CD14-positive monocyte (primary cell): ENCODE measurements at regions not wholly inside any gene's neighbourhood (a gene's known extent, or its start where the extent isn't known, plus 50 kb on each side); places are given as distances from the start of the nearest gene placed in this dataset.
"Not testable (repeated sequence)": the region's sequence is repeated elsewhere in the genome, so short reads cannot be mapped to it uniquely, and the experiment has no call there.

ENCODE experiments used
- DNase-seq, 3 donors: peaks; one replicate each; pipeline ENCODE4 v3.0.0-alpha.2; 2011 to 2022
- H2AFZ ChIP-seq: 2 replicates; pipeline ENCODE4 v1.6.0; 2012; ENCODE audit warnings: mild to moderate bottlenecking, low read depth, low read length, inconsistent platforms; ENCODE audit not compliant: insufficient read depth, poor library complexity, severe bottlenecking
- H3K27ac ChIP-seq, 2 donors: 1 replicate in 1 of 2; 2 replicates in 1 of 2; pipeline ENCODE4 v1.5.1; 2012 to 2013; ENCODE audit warnings: low read length in 2 of 2, control low read depth in 1 of 2, inconsistent platforms in 1 of 2, low read depth in 1 of 2, mild to moderate bottlenecking in 1 of 2
- H3K27me3 ChIP-seq, 2 donors: one replicate each; pipeline versions ENCODE4 v1.6.0 to v1.6.1; 2011 to 2013; ENCODE audit warnings: low read length in 2 of 2; ENCODE audit not compliant: control insufficient read depth in 2 of 2, insufficient read depth in 2 of 2
- H3K36me3 ChIP-seq, 2 donors: replicated peaks in 1 of 2; 1 replicate in 1 of 2; 2 replicates in 1 of 2; pipeline versions ENCODE4 v1.5.1 to v1.6.1; 2012 to 2013; ENCODE audit warnings: low read length in 2 of 2, control low read depth in 1 of 2, inconsistent platforms in 1 of 2, mild to moderate bottlenecking in 1 of 2; ENCODE audit not compliant: insufficient read depth in 2 of 2, control insufficient read depth in 1 of 2
- H3K4me1 ChIP-seq, 2 donors: 1 replicate in 1 of 2; 2 replicates in 1 of 2; pipeline versions ENCODE4 v1.5.1 to v1.6.1; 2012 to 2013; ENCODE audit warnings: low read length in 2 of 2, control low read depth in 1 of 2, inconsistent platforms in 1 of 2, mild to moderate bottlenecking in 1 of 2, moderate library complexity in 1 of 2; ENCODE audit not compliant: insufficient read depth in 2 of 2, control insufficient read depth in 1 of 2
- H3K4me2 ChIP-seq: replicated peaks from 2 replicates; pipeline ENCODE3; 2012; ENCODE audit warnings: low read length, moderate library complexity, mild to moderate bottlenecking; ENCODE audit not compliant: poor library complexity, severe bottlenecking; ENCODE audit errors: extremely low read depth
- H3K4me3 ChIP-seq, 3 experiments: fragments of 200-600 bp in 1 of 3; sonication (generic) in 1 of 3; replicated peaks in 1 of 3; 1 replicate in 2 of 3; 2 replicates in 1 of 3; pipeline ENCODE4 v1.5.1; 2011 to 2013; ENCODE audit warnings: low read length in 3 of 3, mild to moderate bottlenecking in 3 of 3, control low read depth in 2 of 3, low read depth in 2 of 3, inconsistent platforms in 1 of 3, moderate library complexity in 1 of 3
- H3K79me2 ChIP-seq: 2 replicates; pipeline ENCODE4 v1.6.0; 2012; ENCODE audit warnings: mild to moderate bottlenecking, control low read depth, inconsistent platforms, low read length, moderate library complexity; ENCODE audit not compliant: insufficient read depth
- H3K9ac ChIP-seq: 2 replicates; pipeline ENCODE4 v1.6.0; 2017; ENCODE audit warnings: low read length, mild to moderate bottlenecking; ENCODE audit not compliant: insufficient read depth, poor library complexity, severe bottlenecking
- H3K9me3 ChIP-seq, 2 donors: replicated peaks in 1 of 2; 1 replicate in 1 of 2; 2 replicates in 1 of 2; pipeline versions ENCODE4 v1.5.1 to v1.6.1; 2012 to 2013; ENCODE audit warnings: low read length in 2 of 2, control low read depth in 1 of 2; ENCODE audit not compliant: control insufficient read depth in 1 of 2, insufficient read depth in 1 of 2
- H4K20me1 ChIP-seq: 2 replicates; pipeline ENCODE4 v1.6.0; 2012; ENCODE audit warnings: mild to moderate bottlenecking, low read length, control low read depth, moderate library complexity; ENCODE audit not compliant: insufficient read depth
- H3K27ac Mint-ChIP-seq, 7 donors: one replicate each; pipeline ENCODE4 v1.8.0; 2020; ENCODE audit warnings: mild to moderate bottlenecking in 7 of 7, mixed read lengths in 7 of 7, moderate library complexity in 6 of 7, inconsistent platforms in 2 of 7
- H3K27me3 Mint-ChIP-seq, 3 donors: one replicate each; pipeline ENCODE4 v1.8.0; 2021 to 2022; ENCODE audit warnings: low read depth in 3 of 3, mild to moderate bottlenecking in 3 of 3, mixed read lengths in 3 of 3, moderate library complexity in 3 of 3, inconsistent platforms in 1 of 3
- H3K36me3 Mint-ChIP-seq, 2 donors: one replicate each; pipeline ENCODE4 v1.8.0; 2020; ENCODE audit warnings: mixed read lengths in 2 of 2, inconsistent platforms in 1 of 2, mild to moderate bottlenecking in 1 of 2
- H3K4me1 Mint-ChIP-seq: one replicate; pipeline ENCODE4 v1.8.0; 2020; ENCODE audit warnings: mild to moderate bottlenecking, mixed read lengths
- H3K4me3 Mint-ChIP-seq, 2 donors: one replicate each; pipeline ENCODE4 v1.8.0; 2020; ENCODE audit warnings: mild to moderate bottlenecking in 2 of 2, mixed read lengths in 2 of 2, moderate library complexity in 1 of 2
- H3K9me3 Mint-ChIP-seq, 7 donors: one replicate each; pipeline ENCODE4 v1.8.0; 2020 to 2022; ENCODE audit warnings: mixed read lengths in 7 of 7, mild to moderate bottlenecking in 6 of 7, moderate library complexity in 6 of 7, inconsistent platforms in 2 of 7
- WGBS: methylation state at CpG from one replicate; pipeline ENCODE4 v1.1.5; 2013; ENCODE audit warnings: missing lambda C conversion rate; ENCODE audit not compliant: insufficient coverage; 5-methylcytosine and 5-hydroxymethylcytosine counted together
- intact Hi-C, 2 donors: fragments of 100-400 bp; cut with micrococcal nuclease; formaldehyde crosslinking; loops; one replicate each; pipeline versions ENCODE4 v1.15.0 to v1.15.1; 2023
- TF ChIP-seq, protein P1 (sequence below): fragments of 200-600 bp; IDR thresholded peaks from one replicate; pipeline ENCODE4 v1.8.0; 2022; ENCODE audit warnings: antibody characterized with exemption, mild to moderate bottlenecking

DNA sequence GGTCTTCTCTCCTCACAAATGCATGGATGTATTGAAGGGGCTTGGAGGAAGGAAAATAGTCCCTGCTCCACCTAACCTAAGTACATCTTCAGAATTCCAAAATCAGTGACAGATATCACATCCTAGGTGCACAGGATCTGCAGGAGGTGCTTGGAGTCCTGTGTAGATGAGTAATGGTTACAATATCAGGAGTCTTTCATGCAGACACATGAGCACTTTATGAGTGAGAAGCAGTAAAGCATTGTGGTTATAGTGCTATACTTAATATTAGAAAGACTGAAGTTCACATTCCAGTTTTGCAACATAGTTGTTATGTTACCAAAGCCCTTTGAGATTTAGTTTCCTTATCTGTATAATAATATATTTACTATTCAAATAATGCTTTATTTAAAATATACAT is 516.7 kb downstream of the NEBL start:
- no peaks in the 10 kb centered on the region for H3K36me3 Mint-ChIP-seq
- TF ChIP-seq, protein P1, sequence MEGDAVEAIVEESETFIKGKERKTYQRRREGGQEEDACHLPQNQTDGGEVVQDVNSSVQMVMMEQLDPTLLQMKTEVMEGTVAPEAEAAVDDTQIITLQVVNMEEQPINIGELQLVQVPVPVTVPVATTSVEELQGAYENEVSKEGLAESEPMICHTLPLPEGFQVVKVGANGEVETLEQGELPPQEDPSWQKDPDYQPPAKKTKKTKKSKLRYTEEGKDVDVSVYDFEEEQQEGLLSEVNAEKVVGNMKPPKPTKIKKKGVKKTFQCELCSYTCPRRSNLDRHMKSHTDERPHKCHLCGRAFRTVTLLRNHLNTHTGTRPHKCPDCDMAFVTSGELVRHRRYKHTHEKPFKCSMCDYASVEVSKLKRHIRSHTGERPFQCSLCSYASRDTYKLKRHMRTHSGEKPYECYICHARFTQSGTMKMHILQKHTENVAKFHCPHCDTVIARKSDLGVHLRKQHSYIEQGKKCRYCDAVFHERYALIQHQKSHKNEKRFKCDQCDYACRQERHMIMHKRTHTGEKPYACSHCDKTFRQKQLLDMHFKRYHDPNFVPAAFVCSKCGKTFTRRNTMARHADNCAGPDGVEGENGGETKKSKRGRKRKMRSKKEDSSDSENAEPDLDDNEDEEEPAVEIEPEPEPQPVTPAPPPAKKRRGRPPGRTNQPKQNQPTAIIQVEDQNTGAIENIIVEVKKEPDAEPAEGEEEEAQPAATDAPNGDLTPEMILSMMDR, result no peak
- intact Hi-C loops, result no loop called here
- H3K27ac Mint-ChIP-seq, result no peak overlapping the region
- Histone ChIP-seq H3K27ac (no peak overlapping the region), H2AFZ (no peak overlapping the region), H3K4me3 (no peak overlapping the region), H3K9me3 (peaks cover 14 to 16% of the 10 kb centered on the region in 2 donors), H3K36me3 (no peaks in the 10 kb centered on the region), H3K4me1 (no peaks in the 10 kb centered on the region), H3K27me3 (no peaks in the 10 kb centered on the region), H3K79me2 (no peaks in the 10 kb centered on the region), H4K20me1 (no peaks in the 10 kb centered on the region), H3K9ac (no peak overlapping the region), H3K4me2 (no peak overlapping the region)
- DNase-seq, result no peak
- no peaks in the 10 kb centered on the region for H3K27me3 Mint-ChIP-seq
- peaks cover 5 to 24% (median 20%) of the 10 kb centered on the region in 7 donors for H3K9me3 Mint-ChIP-seq
- H3K4me1 Mint-ChIP-seq, result no peaks in the 10 kb centered on the region
- H3K4me3 Mint-ChIP-seq, result no peak overlapping the region

DNA sequence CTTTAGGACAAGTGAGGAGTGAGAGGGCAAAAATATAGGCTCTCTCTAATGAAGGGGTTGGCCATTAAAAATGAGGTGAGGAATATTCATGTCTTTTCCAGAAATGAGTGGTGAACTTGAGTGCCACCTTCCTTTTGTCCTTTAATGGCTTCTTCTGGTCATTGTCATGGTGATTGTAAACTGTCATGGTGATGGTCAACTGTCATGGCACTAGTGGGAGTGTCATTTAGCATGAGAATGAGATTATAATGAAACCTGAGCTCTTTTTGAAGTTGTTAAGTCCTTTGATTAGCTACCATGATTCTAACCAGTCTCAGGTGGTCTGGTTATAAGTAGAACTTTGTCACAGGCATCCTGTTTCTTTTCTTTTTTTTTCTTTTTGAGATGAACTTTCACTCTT is 524.4 kb downstream of the NEBL start:
- TF ChIP-seq, protein P1, result no peak
- intact Hi-C loops, result no loop called here
- no peak overlapping the region for H3K9ac ChIP-seq
- Mint-ChIP-seq H3K9me3 (peaks cover 15 to 23% (median 21%) of the 10 kb centered on the region in 7 donors), H3K4me1 (no peaks in the 10 kb centered on the region), H3K4me3 (no peak overlapping the region), H3K27ac (no peak overlapping the region), H3K27me3 (peaks cover 0 to 7% (median 0%) of the 10 kb centered on the region in 3 donors), H3K36me3 (no peaks in the 10 kb centered on the region)
- H3K27me3 ChIP-seq, result no peaks in the 10 kb centered on the region
- H3K79me2 ChIP-seq, result no peaks in the 10 kb centered on the region
- no peak for DNase-seq
- no peaks in the 10 kb centered on the region for H3K36me3 ChIP-seq
- no peak overlapping the region for H3K27ac ChIP-seq
- H3K4me2 ChIP-seq, result no peak overlapping the region
- no peak overlapping the region for H3K4me3 ChIP-seq
- peaks cover 0 to 20% of the 10 kb centered on the region in 2 donors for H3K9me3 ChIP-seq
- no peaks in the 10 kb centered on the region for H4K20me1 ChIP-seq
- H3K4me1 ChIP-seq, result no peaks in the 10 kb centered on the region
- no peak overlapping the region for H2AFZ ChIP-seq

DNA sequence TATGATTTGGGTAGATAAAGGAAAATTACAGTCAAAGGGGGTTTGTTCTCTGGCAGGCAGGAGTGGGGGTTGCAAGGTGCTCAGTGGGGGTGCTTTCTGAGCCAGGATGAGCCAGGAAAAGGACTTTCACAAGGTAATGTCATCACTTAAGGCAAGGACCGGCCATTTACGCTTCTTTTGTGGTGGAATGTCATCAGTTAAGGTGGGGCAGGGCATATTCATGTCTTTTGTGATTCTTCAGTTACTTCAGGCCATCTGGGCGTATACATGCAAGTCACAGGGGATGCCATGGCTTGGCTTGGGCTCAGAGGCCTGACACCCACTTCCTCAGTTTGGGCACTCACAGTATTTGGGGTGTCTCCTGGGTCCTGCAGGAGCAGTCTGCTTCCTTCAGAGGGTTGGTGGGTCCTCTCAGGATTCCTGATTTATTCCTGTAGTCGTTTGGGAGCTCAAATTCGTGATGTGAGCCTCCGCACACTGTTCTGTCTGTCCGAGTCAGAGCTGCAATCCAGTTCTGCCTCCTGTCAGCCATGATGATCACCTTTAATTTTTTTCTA is 526.1 kb downstream of the NEBL start:
- H3K9me3 ChIP-seq, result peaks cover 0 to 20% of the 10 kb centered on the region in 2 donors
- H3K9ac ChIP-seq, H3K4me3 Mint-ChIP-seq, H3K79me2 ChIP-seq, H3K4me3 ChIP-seq, H3K36me3 ChIP-seq, DNase-seq, H3K27ac ChIP-seq, H3K27me3 ChIP-seq, H4K20me1 ChIP-seq, H3K4me1 ChIP-seq, H3K4me2 ChIP-seq, H3K27me3 Mint-ChIP-seq, H2AFZ ChIP-seq, intact Hi-C loops, H3K27ac Mint-ChIP-seq, H3K4me1 Mint-ChIP-seq, H3K36me3 Mint-ChIP-seq: not testable (repeated sequence)
- peaks cover 12 to 26% (median 18%) of the 10 kb centered on the region in 7 donors for H3K9me3 Mint-ChIP-seq
- 92% methylated on average over 4 of the region's 7 CpGs for WGBS
